SK-N-SH treated with all-trans-retinoic acid at 6 μM for 48 hours (cell line): ENCODE measurements at regions not wholly inside any gene's neighbourhood (a gene's known extent, or its start where the extent isn't known, plus 50 kb on each side); places are given as distances from the start of the nearest gene placed in this dataset.

Source experiments
- ATAC-seq: fragments of 200-7000 bp; cut with Tn5 transposase; 3 replicates; pipeline ENCODE4 v1.9.1; 2020; ENCODE audit warnings: mild to moderate bottlenecking, moderate library complexity
- BACH2 ChIP-seq: fragments of 250-450 bp; sonication (Bioruptor Pico); IDR thresholded peaks from 2 replicates; pipeline ENCODE4 v1.9.0; 2021; ENCODE audit warnings: mild to moderate bottlenecking, borderline replicate concordance
- ESRRG ChIP-seq: fragments of 250-450 bp; sonication (Bioruptor Pico); IDR thresholded peaks from 2 replicates; pipeline ENCODE4 v1.6.1; 2021; ENCODE audit warnings: mild to moderate bottlenecking
- GLIS3 ChIP-seq: fragments of 250-450 bp; sonication (Bioruptor Pico); IDR thresholded peaks from 2 replicates; pipeline ENCODE4 v1.5.0; 2020; ENCODE audit warnings: mild to moderate bottlenecking, moderate library complexity
- ISL1 ChIP-seq: fragments of 250-450 bp; sonication (Bioruptor Pico); IDR thresholded peaks from 2 replicates; pipeline ENCODE4 v2.1.2; 2022; ENCODE audit warnings: mild to moderate bottlenecking, moderate library complexity
- OSR1 ChIP-seq: fragments of 250-450 bp; sonication (Bioruptor Pico); IDR thresholded peaks from 2 replicates; pipeline ENCODE4 v1.8.0; 2022; ENCODE audit warnings: moderate library complexity, mild to moderate bottlenecking, inconsistent platforms
- PPARA ChIP-seq: fragments of 250-450 bp; sonication (Bioruptor Pico); IDR thresholded peaks from 2 replicates; pipeline ENCODE4 v1.5.0; 2020; ENCODE audit warnings: mild to moderate bottlenecking, borderline replicate concordance
- SNAI2 ChIP-seq: fragments of 250-450 bp; sonication (Bioruptor Pico); IDR thresholded peaks from 2 replicates; pipeline ENCODE4 v1.5.0; 2020; ENCODE audit warnings: mild to moderate bottlenecking, moderate library complexity
- TCF4 ChIP-seq: fragments of 250-450 bp; sonication (Bioruptor Pico); IDR thresholded peaks from 2 replicates; pipeline ENCODE4 v1.8.0; 2021; ENCODE audit warnings: mild to moderate bottlenecking, moderate library complexity, borderline replicate concordance
- TSHZ2 ChIP-seq: fragments of 250-450 bp; sonication (Bioruptor Pico); IDR thresholded peaks from 2 replicates; pipeline ENCODE4 v1.5.0; 2020; ENCODE audit warnings: mild to moderate bottlenecking, moderate library complexity
- ZC3H10 ChIP-seq: fragments of 250-450 bp; sonication (Bioruptor Pico); IDR thresholded peaks from 2 replicates; pipeline ENCODE4 v1.5.1; 2021; ENCODE audit warnings: mild to moderate bottlenecking, moderate library complexity
- ZFP3 ChIP-seq: fragments of 250-450 bp; sonication (Bioruptor Pico); IDR thresholded peaks from 2 replicates; pipeline ENCODE4 v1.5.0; 2020; ENCODE audit warnings: mild to moderate bottlenecking, moderate library complexity
- ZFP30 ChIP-seq: fragments of 450-650 bp; formaldehyde crosslinking; IDR thresholded peaks from 2 replicates; pipeline ENCODE4 v1.5.0; 2022; ENCODE audit warnings: mild to moderate bottlenecking, moderate library complexity
- ZNF565 ChIP-seq: fragments of 450-650 bp; formaldehyde crosslinking; conservative IDR thresholded peaks from 2 replicates; pipeline ENCODE4 v1.5.0; 2020; ENCODE audit warnings: low read depth, mild to moderate bottlenecking, moderate library complexity
- ZNF8 ChIP-seq: fragments of 450-650 bp; formaldehyde crosslinking; IDR thresholded peaks from 2 replicates; pipeline ENCODE4 v1.5.0; 2020; ENCODE audit warnings: mild to moderate bottlenecking, moderate library complexity
- TF ChIP-seq, protein P1 (sequence below): fragments of 250-450 bp; sonication (Bioruptor Pico); IDR thresholded peaks from 2 replicates; pipeline ENCODE4 v1.8.0; 2021; ENCODE audit warnings: low read depth, mild to moderate bottlenecking, moderate library complexity, borderline replicate concordance
- TF ChIP-seq, protein P2 (sequence below): fragments of 250-450 bp; sonication (Bioruptor Pico); IDR thresholded peaks from 2 replicates; pipeline ENCODE4 v1.8.0; 2020; ENCODE audit warnings: mild to moderate bottlenecking, moderate library complexity, borderline replicate concordance
- TF ChIP-seq, protein P3 (sequence below): fragments of 250-450 bp; sonication (Bioruptor Pico); IDR thresholded peaks from 2 replicates; pipeline ENCODE4 v1.5.1; 2021; ENCODE audit warnings: mild to moderate bottlenecking, moderate library complexity

DNA sequence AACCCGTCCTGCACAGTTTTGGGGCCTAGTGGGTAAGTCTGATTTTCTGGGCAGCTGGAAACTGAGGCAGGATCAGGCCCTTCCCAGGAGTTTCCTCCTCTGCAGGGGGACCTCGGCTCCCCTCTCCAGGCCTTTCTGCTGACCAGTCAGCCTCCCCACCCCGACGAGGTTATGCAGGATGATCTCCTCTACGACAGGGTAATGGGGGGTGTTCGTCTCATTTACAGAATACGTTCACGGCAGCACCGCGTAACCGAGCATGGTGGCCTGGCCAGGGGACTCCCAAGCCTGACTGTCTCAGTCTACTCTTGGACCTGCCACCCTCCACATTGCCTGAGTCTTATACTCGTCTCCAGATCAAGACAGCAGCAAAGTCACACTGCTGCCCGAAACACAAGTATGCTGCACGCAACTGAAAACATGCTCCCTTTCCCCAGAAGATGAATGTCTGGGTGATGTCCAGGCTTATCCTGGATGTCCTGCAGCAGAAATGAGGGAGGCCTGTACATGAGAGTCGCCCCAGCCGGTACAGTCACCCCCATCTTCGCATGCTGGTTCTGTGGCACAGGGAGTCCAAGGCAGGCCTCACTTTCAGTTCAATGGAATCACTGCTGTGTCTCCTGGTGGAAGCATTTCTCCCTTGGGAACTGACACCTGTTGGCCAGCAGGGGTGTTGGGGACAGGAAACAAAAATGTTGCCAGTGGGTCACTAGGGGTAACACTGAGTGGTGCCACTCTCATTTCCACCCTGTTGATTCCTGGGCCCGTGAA lies 120.8 kb downstream of the SOX1 start (continued):
- TF ChIP-seq, protein P1, sequence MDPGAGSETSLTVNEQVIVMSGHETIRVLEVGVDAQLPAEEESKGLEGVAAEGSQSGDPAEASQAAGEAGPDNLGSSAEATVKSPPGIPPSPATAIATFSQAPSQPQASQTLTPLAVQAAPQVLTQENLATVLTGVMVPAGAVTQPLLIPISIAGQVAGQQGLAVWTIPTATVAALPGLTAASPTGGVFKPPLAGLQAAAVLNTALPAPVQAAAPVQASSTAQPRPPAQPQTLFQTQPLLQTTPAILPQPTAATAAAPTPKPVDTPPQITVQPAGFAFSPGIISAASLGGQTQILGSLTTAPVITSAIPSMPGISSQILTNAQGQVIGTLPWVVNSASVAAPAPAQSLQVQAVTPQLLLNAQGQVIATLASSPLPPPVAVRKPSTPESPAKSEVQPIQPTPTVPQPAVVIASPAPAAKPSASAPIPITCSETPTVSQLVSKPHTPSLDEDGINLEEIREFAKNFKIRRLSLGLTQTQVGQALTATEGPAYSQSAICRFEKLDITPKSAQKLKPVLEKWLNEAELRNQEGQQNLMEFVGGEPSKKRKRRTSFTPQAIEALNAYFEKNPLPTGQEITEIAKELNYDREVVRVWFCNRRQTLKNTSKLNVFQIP (CRISPR knock-in tag): no peak
- no peak for TF ChIP-seq SNAI2
- TF ChIP-seq ZFP3 (CRISPR knock-in tag): no peak
- no peak for TF ChIP-seq PPARA (CRISPR knock-in tag)
- TF ChIP-seq ZC3H10 (CRISPR knock-in tag): no peak
- no peak for TF ChIP-seq ESRRG

DNA sequence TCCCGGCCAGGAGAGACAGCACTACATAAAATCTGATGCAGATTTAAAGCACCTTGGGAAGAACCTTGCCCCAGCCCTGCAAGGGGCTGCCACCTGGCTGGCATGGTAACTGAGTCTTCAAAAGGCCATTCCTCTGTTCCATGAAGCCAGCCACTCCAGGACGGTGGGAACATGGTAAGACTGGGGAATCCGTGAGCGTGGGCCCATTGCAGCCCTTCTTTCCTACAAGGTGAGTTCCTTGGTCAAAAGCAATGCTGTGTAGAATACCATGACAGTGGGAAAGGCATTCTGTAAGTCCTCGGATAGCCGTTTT lies 121.3 kb downstream of the SOX1 start:
- no peak for TF ChIP-seq GLIS3 (CRISPR knock-in tag)
- TF ChIP-seq ZNF565: no peak
- TF ChIP-seq ISL1 (CRISPR knock-in tag): no peak
- TF ChIP-seq, protein P2, sequence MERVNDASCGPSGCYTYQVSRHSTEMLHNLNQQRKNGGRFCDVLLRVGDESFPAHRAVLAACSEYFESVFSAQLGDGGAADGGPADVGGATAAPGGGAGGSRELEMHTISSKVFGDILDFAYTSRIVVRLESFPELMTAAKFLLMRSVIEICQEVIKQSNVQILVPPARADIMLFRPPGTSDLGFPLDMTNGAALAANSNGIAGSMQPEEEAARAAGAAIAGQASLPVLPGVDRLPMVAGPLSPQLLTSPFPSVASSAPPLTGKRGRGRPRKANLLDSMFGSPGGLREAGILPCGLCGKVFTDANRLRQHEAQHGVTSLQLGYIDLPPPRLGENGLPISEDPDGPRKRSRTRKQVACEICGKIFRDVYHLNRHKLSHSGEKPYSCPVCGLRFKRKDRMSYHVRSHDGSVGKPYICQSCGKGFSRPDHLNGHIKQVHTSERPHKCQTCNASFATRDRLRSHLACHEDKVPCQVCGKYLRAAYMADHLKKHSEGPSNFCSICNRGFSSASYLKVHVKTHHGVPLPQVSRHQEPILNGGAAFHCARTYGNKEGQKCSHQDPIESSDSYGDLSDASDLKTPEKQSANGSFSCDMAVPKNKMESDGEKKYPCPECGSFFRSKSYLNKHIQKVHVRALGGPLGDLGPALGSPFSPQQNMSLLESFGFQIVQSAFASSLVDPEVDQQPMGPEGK: no peak
- TF ChIP-seq, protein P3, sequence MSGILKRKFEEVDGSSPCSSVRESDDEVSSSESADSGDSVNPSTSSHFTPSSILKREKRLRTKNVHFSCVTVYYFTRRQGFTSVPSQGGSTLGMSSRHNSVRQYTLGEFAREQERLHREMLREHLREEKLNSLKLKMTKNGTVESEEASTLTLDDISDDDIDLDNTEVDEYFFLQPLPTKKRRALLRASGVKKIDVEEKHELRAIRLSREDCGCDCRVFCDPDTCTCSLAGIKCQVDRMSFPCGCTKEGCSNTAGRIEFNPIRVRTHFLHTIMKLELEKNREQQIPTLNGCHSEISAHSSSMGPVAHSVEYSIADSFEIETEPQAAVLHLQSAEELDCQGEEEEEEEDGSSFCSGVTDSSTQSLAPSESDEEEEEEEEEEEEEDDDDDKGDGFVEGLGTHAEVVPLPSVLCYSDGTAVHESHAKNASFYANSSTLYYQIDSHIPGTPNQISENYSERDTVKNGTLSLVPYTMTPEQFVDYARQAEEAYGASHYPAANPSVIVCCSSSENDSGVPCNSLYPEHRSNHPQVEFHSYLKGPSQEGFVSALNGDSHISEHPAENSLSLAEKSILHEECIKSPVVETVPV (CRISPR knock-in tag): no peak
- TF ChIP-seq ESRRG: no peak
- TF ChIP-seq SNAI2: no peak
- no peak for TF ChIP-seq ZFP30 (CRISPR knock-in tag)
- TF ChIP-seq ZNF8 (CRISPR knock-in tag): no peak
- TF ChIP-seq, protein P1 (CRISPR knock-in tag): no peak
- no peak for TF ChIP-seq ZC3H10 (CRISPR knock-in tag)
- TF ChIP-seq OSR1: no peak
- TF ChIP-seq BACH2: no peak
- TF ChIP-seq TSHZ2 (CRISPR knock-in tag): no peak
- ATAC-seq: no peak

GRCh38 chr13:112193463-112194166 lies 126.7 kb downstream of the SOX1 start:
- TF ChIP-seq ZNF8 (CRISPR knock-in tag) (no peak), ISL1 (CRISPR knock-in tag) (no peak), SNAI2 (no peak), TCF4 (CRISPR knock-in tag) (no peak), GLIS3 (CRISPR knock-in tag) (no peak)
- TF ChIP-seq, protein P1 (CRISPR knock-in tag): no peak
- ATAC-seq: no peak
